ENCODE measurements at regions not wholly inside any gene's neighbourhood (a gene's known extent, or its start where the extent isn't known, plus 50 kb on each side); places are given as distances from the start of the nearest gene placed in this dataset.

DNA sequence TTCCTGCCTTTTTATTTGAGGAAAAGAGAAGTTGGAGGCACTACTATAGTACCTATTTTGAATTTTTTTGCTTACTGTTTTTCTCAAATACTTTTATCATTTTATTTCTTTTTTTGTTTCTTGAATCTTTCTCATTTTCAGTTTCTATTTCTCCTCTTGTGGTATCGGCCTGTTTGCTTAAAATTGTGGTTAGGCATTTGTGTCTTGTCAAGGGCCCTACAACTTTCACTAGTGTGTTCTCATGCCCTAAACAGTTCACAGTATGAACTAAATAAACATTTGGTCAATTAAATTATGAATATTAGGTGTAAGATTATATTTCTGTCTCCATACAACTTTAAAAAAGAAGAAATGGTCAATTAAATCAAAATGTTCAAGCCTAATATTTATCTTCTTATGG, 613.5 kb downstream of the MBD2 start:
- in situ Hi-C loops (cut with HindIII; ENCODE audit: low pct_unique_long_range_greater_than_20kb, low sequenced_read_pairs): no loop called here

DNA sequence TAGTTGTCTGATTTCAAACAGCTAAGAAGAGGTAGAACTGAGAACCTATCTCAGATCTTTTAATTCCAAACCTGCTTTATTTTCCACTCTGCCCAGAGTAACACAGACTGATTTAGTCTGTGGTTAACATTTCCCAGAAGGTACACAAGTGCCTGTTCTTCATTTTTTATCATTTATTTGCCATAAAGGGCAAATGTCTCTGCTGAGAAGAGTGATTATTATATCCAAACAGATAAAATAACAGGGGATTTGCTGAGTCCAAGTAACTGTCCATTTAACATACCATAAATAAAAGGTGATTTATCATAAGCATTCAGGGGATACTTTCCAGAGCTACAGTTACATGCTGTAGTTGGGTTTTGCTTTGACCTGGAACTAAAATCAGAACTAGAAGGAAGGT, 617.7 kb downstream of the MBD2 start:
- DNase-seq (ENCODE audit: low read depth in 1 of 2, low spot score in 1 of 2): no peak
- no peak for TF ChIP-seq JUND (IDR thresholded peaks at IDR 0.05; ENCODE audit: low read depth)
- in situ Hi-C loops (cut with HindIII; ENCODE audit: low pct_unique_long_range_greater_than_20kb, low sequenced_read_pairs): no loop called here

More for the DNA sequence above, 613.5 kb downstream of the MBD2 start:
- no peak for TF ChIP-seq JUND (IDR thresholded peaks at IDR 0.05; ENCODE audit: low read depth)
- DNase-seq (ENCODE audit: low read depth in 1 of 2, low spot score in 1 of 2): no peak

DNA sequence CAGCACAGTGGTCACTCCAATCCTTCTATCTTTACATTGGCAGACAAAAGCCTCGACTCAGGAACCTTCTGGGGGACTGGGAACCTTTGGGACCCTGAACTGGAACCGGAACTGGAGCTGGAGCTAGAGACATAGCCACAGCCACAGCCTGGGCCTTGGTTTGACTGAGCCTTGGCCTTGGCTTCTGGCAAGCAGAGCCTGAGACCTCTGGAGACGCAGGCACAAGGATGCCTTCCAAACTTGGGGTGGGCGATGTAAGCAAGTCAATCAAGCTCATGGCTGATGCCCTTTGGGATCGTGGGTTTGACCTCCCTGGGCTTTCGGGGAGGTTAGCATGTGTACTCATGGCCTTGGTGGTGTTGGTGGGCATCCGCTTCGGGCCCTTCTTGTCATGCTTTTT, 619.3 kb downstream of the MBD2 start:
- in situ Hi-C loops (cut with HindIII; ENCODE audit: low pct_unique_long_range_greater_than_20kb, low sequenced_read_pairs): no loop called here
- TF ChIP-seq JUND (IDR thresholded peaks at IDR 0.05; ENCODE audit: low read depth): no peak
- DNase-seq (ENCODE audit: low read depth in 1 of 2, low spot score in 1 of 2): no peak

DNA sequence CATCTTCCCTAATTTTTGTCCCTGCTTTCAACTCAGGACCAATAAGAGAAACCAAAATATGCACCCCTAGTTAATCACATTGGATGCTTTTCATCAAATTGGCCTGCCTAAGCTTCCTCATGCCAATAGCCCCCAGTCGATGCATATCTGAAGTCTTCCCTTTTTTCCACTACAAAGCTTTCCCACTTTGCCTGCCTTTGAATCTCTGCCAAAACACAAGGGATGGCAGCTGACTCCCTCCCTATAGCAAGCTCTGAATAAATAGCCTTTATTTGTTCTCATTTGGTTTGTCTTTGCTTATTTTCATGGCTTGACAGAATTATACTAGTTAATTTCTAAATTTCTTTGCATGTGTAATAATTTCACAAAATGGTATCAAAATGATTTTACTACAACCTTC, 621.2 kb downstream of the MBD2 start:
- in situ Hi-C loops (cut with HindIII; ENCODE audit: low pct_unique_long_range_greater_than_20kb, low sequenced_read_pairs): no loop called here
- no peak for DNase-seq (ENCODE audit: low read depth in 1 of 2, low spot score in 1 of 2)
- no peak for TF ChIP-seq JUND (IDR thresholded peaks at IDR 0.05; ENCODE audit: low read depth)

DNA sequence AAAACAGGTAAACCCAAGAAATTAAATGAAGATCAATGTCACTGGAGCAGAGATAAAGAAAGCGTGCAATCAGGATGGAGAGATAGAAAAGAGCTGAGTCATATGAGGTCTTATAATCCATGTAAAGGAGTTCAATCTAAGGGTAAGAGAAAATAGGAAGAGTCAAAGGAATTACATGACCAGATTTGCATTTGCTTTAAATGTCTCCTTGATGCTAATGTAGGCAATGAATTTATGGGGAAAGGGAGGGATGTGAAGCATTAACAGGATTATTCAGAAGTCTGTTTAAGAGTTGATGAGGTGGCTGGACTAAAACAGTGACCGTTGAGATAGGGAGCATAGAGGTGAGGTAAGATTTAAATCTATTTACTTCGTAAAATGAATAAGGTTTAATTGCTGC, 623.1 kb downstream of the MBD2 start:
- in situ Hi-C loops (cut with HindIII; ENCODE audit: low pct_unique_long_range_greater_than_20kb, low sequenced_read_pairs): no loop called here
- DNase-seq (ENCODE audit: low read depth in 1 of 2, low spot score in 1 of 2): no peak
- TF ChIP-seq JUND (IDR thresholded peaks at IDR 0.05; ENCODE audit: low read depth): no peak

DNA sequence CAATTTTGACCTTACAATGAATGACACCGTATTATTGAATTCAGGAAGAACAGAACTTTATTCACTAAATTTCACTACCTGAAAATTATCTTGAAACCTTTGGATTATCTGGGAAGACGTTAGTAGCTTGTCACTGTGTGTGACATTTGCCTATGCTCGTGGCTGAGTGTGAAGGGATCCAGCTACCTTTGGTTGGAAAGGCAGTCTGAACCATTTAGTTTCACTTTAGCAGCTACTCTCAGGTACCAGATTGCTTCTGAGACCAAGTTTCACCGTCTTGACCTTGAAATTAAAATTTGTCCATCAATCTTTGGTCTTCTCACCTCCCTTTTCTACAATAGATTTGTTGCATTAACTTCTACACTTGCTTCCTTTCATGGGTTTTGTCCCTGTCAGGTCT, 637.5 kb downstream of the MBD2 start:
- TF ChIP-seq JUND (IDR thresholded peaks at IDR 0.05; ENCODE audit: low read depth): no peak
- in situ Hi-C loops (cut with HindIII; ENCODE audit: low pct_unique_long_range_greater_than_20kb, low sequenced_read_pairs): no loop called here
- no peak for DNase-seq (ENCODE audit: low read depth in 1 of 2, low spot score in 1 of 2)
